B cell (primary cell): ENCODE measurements at regions not wholly inside any gene's neighbourhood (a gene's known extent, or its start where the extent isn't known, plus 50 kb on each side); places are given as distances from the start of the nearest gene placed in this dataset.

Experiments used
- ATAC-seq: fragments of 200-7000 bp; cut with Tn5 transposase; one replicate; pipeline ENCODE4 v1.10.0; 2021; ENCODE audit warnings: low read depth, mild to moderate bottlenecking, moderate number of reproducible peaks, moderate library complexity
- CTCF ChIA-PET: fragments of 350-600 bp; sonication (Branson Sonifier 250); formaldehyde crosslinking; loops from one replicate; lab custom pipeline; 2021; ENCODE audit warnings: antibody characterized with exemption, inconsistent platforms; lab: Charles Lee
- POLR2A ChIA-PET: fragments of 350-600 bp; sonication (Branson Sonifier 250); formaldehyde crosslinking; loops from one replicate; lab custom pipeline; 2021; ENCODE audit warnings: antibody characterized with exemption; lab: Charles Lee
- DNase-seq: peaks from one replicate; pipeline ENCODE4 v3.0.0; 2013
- H2AFZ ChIP-seq: 2 replicates; pipeline ENCODE4 v1.6.1; 2012; ENCODE audit warnings: mild to moderate bottlenecking, low read depth, low read length; ENCODE audit not compliant: insufficient read depth, poor library complexity, severe bottlenecking
- H3K27ac ChIP-seq, 2 donors: 1 replicate in 1 of 2; 2 replicates in 1 of 2; pipeline ENCODE4 v1.5.1; 2012 to 2013; ENCODE audit warnings: low read length in 2 of 2, mild to moderate bottlenecking in 2 of 2, moderate library complexity in 1 of 2
- H3K27me3 ChIP-seq, 4 experiments: fragments of 200-600 bp in 1 of 4; sonication (generic) in 1 of 4; replicated peaks in 1 of 4; 1 replicate in 2 of 4; 2 replicates in 2 of 4; pipeline versions ENCODE4 v1.6.1 to v1.7.0; 2013 to 2016; ENCODE audit warnings: low read length in 3 of 4, mild to moderate bottlenecking in 2 of 4, mixed read lengths in 1 of 4, moderate library complexity in 1 of 4; ENCODE audit not compliant: insufficient read depth in 4 of 4, control insufficient read depth in 3 of 4; ENCODE audit errors: control extremely low read depth in 1 of 4
- H3K36me3 ChIP-seq, 2 experiments: replicated peaks in 1 of 2; 1 replicate in 1 of 2; 2 replicates in 1 of 2; pipeline versions ENCODE4 v1.6.1 to v1.7.1; 2013; ENCODE audit warnings: low read length in 1 of 2; ENCODE audit not compliant: insufficient read depth in 2 of 2, control insufficient read depth in 1 of 2; ENCODE audit errors: control extremely low read depth in 1 of 2, extremely low read depth in 1 of 2
- H3K4me1 ChIP-seq, 2 donors: fragments of 200-600 bp in 1 of 2; sonication (generic) in 1 of 2; 1 replicate in 1 of 2; 2 replicates in 1 of 2; pipeline versions ENCODE4 v1.5.1 to v1.6.1; 2013 to 2017; ENCODE audit warnings: low read length in 2 of 2; ENCODE audit not compliant: control insufficient read depth in 2 of 2, insufficient read depth in 2 of 2
- H3K4me2 ChIP-seq: replicated peaks from 2 replicates; pipeline ENCODE3; 2012; ENCODE audit warnings: mild to moderate bottlenecking, low read depth, low read length; ENCODE audit not compliant: poor library complexity, severe bottlenecking
- H3K4me3 ChIP-seq, 5 experiments: fragments of 200-600 bp in 1 of 5; sonication (generic) in 1 of 5; 1 replicate in 3 of 5; 2 replicates in 2 of 5; pipeline versions ENCODE4 v1.5.1 to v1.7.0; 2011 to 2016; ENCODE audit warnings: low read length in 4 of 5, mild to moderate bottlenecking in 4 of 5, low read depth in 2 of 5, control low read depth in 1 of 5, moderate library complexity in 1 of 5; ENCODE audit not compliant: insufficient read depth in 1 of 5; ENCODE audit errors: control extremely low read depth in 1 of 5, extremely low read depth in 1 of 5
- H3K79me2 ChIP-seq: fragments of 200-600 bp; sonication (generic); one replicate; pipeline ENCODE4 v1.6.0; 2016; ENCODE audit warnings: low read length; ENCODE audit not compliant: control insufficient read depth, insufficient read depth
- H3K9ac ChIP-seq: fragments of 200-600 bp; sonication (generic); 2 replicates; pipeline ENCODE4 v1.6.1; 2017; ENCODE audit warnings: mild to moderate bottlenecking, low read length, moderate library complexity
- H3K9me3 ChIP-seq, 3 donors: one replicate each; pipeline versions ENCODE4 v1.6.1 to v1.7.1; 2013; ENCODE audit warnings: low read length in 2 of 3; ENCODE audit not compliant: control insufficient read depth in 2 of 3, insufficient read depth in 1 of 3; ENCODE audit errors: control extremely low read depth in 1 of 3
- H4K20me1 ChIP-seq: 2 replicates; pipeline ENCODE4 v1.6.0; 2012; ENCODE audit warnings: mild to moderate bottlenecking, low read length; ENCODE audit not compliant: insufficient read depth, control insufficient read depth, poor library complexity, severe bottlenecking
- H3K27ac Mint-ChIP-seq: one replicate; pipeline ENCODE4 v1.8.0; 2021; ENCODE audit warnings: mixed read lengths
- H3K27me3 Mint-ChIP-seq: one replicate; pipeline ENCODE4 v1.8.0; 2021; ENCODE audit warnings: mixed read lengths
- H3K4me1 Mint-ChIP-seq: one replicate; pipeline ENCODE4 v1.8.0; 2021; ENCODE audit warnings: mixed read lengths
- H3K4me3 Mint-ChIP-seq: one replicate; pipeline ENCODE4 v1.8.0; 2021; ENCODE audit warnings: mixed read lengths
- H3K9me3 Mint-ChIP-seq: one replicate; pipeline ENCODE4 v1.8.0; 2022; ENCODE audit warnings: mixed read lengths; ENCODE audit not compliant: insufficient read depth
- CTCF ChIP-seq: fragments of 200-600 bp; IDR thresholded peaks from one replicate; pipeline ENCODE4 v1.8.0; 2022; ENCODE audit warnings: antibody characterized with exemption, mild to moderate bottlenecking
- EZH2 ChIP-seq: IDR thresholded peaks from 2 replicates; pipeline ENCODE4 v1.6.1; 2012; ENCODE audit warnings: borderline replicate concordance, low read depth, mild to moderate bottlenecking, moderate library complexity, low read length; ENCODE audit not compliant: insufficient read depth, poor library complexity, severe bottlenecking
- WGBS: methylation state at CpG from one replicate; pipeline ENCODE4 v1.1.5; 2013; ENCODE audit warnings: missing lambda C conversion rate; ENCODE audit not compliant: insufficient coverage; 5-methylcytosine and 5-hydroxymethylcytosine counted together
- intact Hi-C: fragments of 100-400 bp; cut with micrococcal nuclease; formaldehyde crosslinking; loops from one replicate; pipeline ENCODE4 v1.10.0; 2022

GRCh38 chr1:94309829-94310569, 72.6 kb upstream of the ARHGAP29 start:
- no peak overlapping the region for H3K9ac ChIP-seq
- H3K27ac Mint-ChIP-seq: no peak overlapping the region
- WGBS: 98% methylated on average over 6 of the region's 9 CpGs
- H2AFZ ChIP-seq: no peak overlapping the region
- CTCF ChIA-PET: interaction anchor here (0.8 kb wide), 1 partner anchor 10 kb away, joined by 3 read pairs; no protein-coding TSS in a partner anchor
- H3K27me3 ChIP-seq: no peaks in the 10 kb centered on the region
- DNase-seq (no peak), ATAC-seq (no peak)
- no peaks in the 10 kb centered on the region for H3K4me1 Mint-ChIP-seq
- H3K4me2 ChIP-seq: no peak overlapping the region
- H3K9me3 ChIP-seq: no peaks in the 10 kb centered on the region
- POLR2A ChIA-PET: no interaction called here
- H3K4me1 ChIP-seq: no peaks in the 10 kb centered on the region
- no peaks in the 10 kb centered on the region for H3K36me3 ChIP-seq
- no peak overlapping the region for H3K4me3 Mint-ChIP-seq
- H4K20me1 ChIP-seq: no peaks in the 10 kb centered on the region
- no peak overlapping the region for H3K27ac ChIP-seq
- no peaks in the 10 kb centered on the region for H3K79me2 ChIP-seq
- TF ChIP-seq EZH2 (no peak), CTCF (no peak)
- no peak overlapping the region for H3K4me3 ChIP-seq
- peaks cover 13% of the 10 kb centered on the region for H3K27me3 Mint-ChIP-seq
- intact Hi-C loops: no loop called here
- H3K9me3 Mint-ChIP-seq: no peaks in the 10 kb centered on the region

- no peaks in the 10 kb centered on the region for H3K4me1 ChIP-seq
- CTCF ChIA-PET: no interaction called here
- no peak overlapping the region for H3K4me3 Mint-ChIP-seq
- DNase-seq (no peak), ATAC-seq (no peak)
- peaks cover 0 to under 1% (median 0%) of the 10 kb centered on the region in 3 donors for H3K9me3 ChIP-seq
- intact Hi-C loops: no loop called here
- no peaks in the 10 kb centered on the region for H4K20me1 ChIP-seq
- no peak overlapping the region for H3K27ac ChIP-seq
- no peak overlapping the region for H3K27ac Mint-ChIP-seq
- no peaks in the 10 kb centered on the region for H3K4me1 Mint-ChIP-seq
- peaks cover 0 to 1% (median 0%) of the 10 kb centered on the region in 4 experiments for H3K27me3 ChIP-seq
- no peak overlapping the region for H2AFZ ChIP-seq
- H3K4me3 ChIP-seq: no peak overlapping the region
- no peaks in the 10 kb centered on the region for H3K79me2 ChIP-seq
- TF ChIP-seq EZH2: no peak
- POLR2A ChIA-PET: no interaction called here
- no peaks in the 10 kb centered on the region for H3K36me3 ChIP-seq
- no peak overlapping the region for H3K4me2 ChIP-seq
- H3K9ac ChIP-seq: no peak overlapping the region
- H3K9me3 Mint-ChIP-seq: no peaks in the 10 kb centered on the region
- peaks cover 13% of the 10 kb centered on the region for H3K27me3 Mint-ChIP-seq
- 67% methylated on average over 1 of the region's 4 CpGs for WGBS
Observed at GRCh38 chr1:94309216-94309615, 71.8 kb upstream of the ARHGAP29 start.
